Activated CD4-positive, alpha-beta T cell treated with anti-CD3 and anti-CD28 coated beads, Interleukin-2, Interleukin-6, amounts not matched to agents 100 ng/mL and 50 ng/mL, durations not matched to agents 16 hours and 8 hours (primary cell): ENCODE measurements at regions not wholly inside any gene's neighbourhood (a gene's known extent, or its start where the extent isn't known, plus 50 kb on each side); places are given as distances from the start of the nearest gene placed in this dataset.

Experiments used
- DNase-seq: peaks from one replicate; pipeline ENCODE4 v3.0.0-alpha.2; 2020

DNA sequence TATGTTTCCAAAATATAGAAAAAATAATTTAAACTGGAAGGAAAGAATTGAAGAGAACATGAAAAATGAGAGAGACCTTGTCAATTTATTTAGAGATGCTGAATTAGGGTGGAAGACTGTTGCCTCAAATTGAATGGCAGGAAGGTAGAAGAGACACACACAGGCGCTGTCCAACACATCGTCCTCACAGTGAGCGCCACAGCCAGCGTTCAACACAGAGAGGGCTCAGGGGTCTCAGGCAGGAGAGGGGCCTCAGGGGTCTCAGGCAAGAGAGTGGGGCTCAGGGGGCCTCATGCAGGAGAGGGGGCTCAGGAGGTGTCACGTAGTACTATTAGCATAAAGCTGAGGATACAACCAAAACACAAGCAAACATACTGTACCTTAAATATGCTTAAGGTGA lies 65.7 kb downstream of the TMEM18 start:
- no peak for DNase-seq

GRCh38 chr2:610491-610890 lies 66.7 kb downstream of the TMEM18 start:
- no peak for DNase-seq

GRCh38 chr2:609881-610280 lies 67.3 kb downstream of the TMEM18 start:
- DNase-seq: no peak

GRCh38 chr2:609449-609848 lies 67.8 kb downstream of the TMEM18 start:
- no peak for DNase-seq

DNA sequence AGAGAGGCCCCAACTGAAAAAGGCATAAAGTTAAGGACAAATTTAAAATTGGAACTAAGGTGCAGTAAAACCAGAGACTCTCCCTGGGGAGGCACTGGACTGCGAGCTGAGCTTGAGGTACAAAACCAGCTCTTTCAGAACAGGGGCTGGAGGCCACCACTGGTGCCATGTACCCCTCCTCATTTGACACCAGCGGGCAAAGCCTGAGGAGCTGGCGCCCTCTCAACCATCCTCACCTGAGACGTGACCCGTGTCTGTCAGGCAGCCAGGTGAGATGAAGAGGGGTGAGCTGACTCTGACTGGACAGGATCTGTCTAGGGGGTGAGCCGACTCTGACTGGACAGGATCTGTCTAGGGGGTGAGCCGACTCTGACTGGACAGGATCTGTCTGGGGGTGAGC lies 68.5 kb downstream of the TMEM18 start:
- no peak for DNase-seq

GRCh38 chr2:608297-608696 lies 68.9 kb downstream of the TMEM18 start:
- DNase-seq: no peak

DNA sequence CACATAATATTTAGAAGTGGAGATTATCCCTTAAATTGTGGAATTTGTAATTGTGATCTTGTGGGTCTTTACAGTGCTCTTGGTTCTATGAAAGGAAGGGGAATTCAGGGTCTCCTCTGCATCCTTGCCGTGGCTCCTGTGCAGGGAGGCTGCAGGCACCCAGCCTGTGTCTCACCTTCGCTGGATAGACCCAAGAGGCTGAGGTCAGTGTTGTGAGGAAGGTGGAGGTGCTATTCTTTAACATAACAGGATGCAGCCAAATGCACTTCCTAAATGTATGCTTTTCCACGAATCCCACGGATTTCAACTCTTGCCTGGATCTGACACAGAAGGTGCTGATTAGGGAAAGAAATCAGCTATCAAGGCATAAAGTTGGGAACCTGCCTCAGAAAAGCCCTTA lies 69.5 kb downstream of the TMEM18 start:
- no peak for DNase-seq

- no peak for DNase-seq
Measured at GRCh38 chr2:607172-607571, 70.0 kb downstream of the TMEM18 start.

GRCh38 chr2:605674-606608 lies 71.3 kb downstream of the TMEM18 start:
- no peak for DNase-seq

- no peak for DNase-seq
Measured at GRCh38 chr2:604854-605524, 72.2 kb downstream of the TMEM18 start.

DNA sequence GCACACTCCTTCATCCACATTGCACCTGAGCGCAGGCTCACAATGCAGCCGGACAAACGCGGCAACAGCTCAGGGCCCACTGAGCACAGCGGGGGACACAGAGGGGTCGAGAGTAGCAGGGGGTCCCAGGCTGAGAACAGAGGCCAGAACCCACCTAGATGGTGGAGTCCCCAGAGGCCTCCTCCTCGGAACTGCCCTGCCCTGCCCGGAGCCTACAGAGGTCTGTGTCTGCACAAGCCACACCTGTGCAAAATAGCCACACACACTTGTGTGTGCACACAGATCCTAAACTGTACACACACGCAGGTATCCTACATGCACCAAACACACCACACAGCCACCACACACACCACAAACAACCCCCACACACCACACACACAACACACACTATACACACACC lies 72.8 kb downstream of the TMEM18 start:
- DNase-seq: no peak

- DNase-seq: no peak
Measured at GRCh38 chr2:603869-604268, 73.3 kb downstream of the TMEM18 start.

GRCh38 chr2:603427-603826 lies 73.8 kb downstream of the TMEM18 start:
- DNase-seq: no peak

GRCh38 chr2:602571-603359 lies 74.4 kb downstream of the TMEM18 start:
- no peak for DNase-seq

- no peak for DNase-seq
Measured at GRCh38 chr2:601806-602455, 75.3 kb downstream of the TMEM18 start.

DNA sequence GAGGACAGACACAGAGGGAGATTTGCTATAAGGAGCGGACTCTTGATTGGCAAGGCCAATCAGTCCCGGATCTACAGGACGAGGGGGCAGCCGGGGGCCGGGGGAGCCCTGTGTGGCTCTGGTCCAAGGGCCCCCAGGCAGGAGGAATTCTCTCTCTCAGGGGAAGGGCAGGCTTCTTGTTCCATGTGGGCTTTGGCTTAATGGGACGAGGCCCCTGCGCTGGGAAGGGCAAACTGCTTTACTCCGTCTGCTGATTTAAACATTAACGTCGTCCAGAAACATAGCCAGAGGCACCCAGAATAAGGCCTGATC lies 75.9 kb downstream of the TMEM18 start:
- DNase-seq: no peak

GRCh38 chr2:600542-601386 lies 76.4 kb downstream of the TMEM18 start:
- no peak for DNase-seq

DNA sequence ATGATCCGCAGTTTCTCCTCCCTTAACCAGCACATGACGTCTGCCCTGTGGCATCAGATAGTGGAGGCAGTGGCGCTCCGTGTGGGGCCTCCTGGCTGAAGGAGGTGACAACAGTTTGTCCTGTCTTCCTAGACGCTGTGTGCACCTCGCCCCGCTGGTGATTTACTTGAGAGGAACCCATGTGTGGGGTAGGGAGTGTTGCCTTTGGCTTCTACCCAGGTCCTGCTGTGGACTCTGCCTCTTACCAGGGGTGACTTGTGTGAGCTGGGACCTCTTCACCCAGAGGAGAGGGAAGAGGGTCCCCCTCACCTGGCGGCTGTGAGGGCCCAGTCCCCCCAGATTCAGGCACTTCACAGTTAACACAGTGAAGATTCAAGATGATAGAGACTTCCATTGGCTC lies 77.6 kb downstream of the TMEM18 start:
- DNase-seq: no peak

DNA sequence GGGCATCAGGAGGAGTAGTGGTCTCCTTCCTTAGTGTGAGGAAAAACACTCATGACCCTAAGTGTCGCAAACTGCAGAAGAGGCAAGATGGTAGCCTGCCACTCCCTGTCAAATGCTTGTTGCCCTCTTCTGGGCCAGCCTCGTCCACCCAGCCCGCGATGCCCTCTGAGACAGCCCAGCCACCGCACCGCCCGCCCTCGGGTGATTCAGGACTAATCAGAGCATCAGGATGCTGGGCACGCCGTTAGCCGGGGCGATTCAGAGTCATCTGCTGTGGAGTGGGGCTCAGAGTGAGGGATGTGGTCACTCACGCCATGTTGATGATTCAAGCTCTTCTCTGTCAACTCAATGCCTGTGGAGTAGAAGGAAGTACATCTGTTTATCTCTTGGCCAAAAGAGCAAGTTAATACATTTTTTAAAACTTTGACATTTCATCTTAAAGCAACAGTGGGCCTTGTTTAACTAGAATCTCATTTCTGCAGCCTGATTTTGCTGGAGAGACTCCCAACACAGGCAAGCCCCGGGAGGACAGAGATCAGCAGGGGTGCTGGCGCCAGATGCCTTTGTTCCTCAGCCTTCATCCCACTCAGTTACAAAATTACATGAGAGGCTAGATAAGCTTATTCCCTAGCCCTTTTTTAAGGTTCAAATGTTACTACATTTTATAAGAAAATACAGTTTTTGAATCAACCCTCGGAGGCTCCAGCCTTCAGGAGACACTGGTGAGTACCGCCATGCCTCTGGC lies 79.0 kb downstream of the TMEM18 start:
- no peak for DNase-seq

DNA sequence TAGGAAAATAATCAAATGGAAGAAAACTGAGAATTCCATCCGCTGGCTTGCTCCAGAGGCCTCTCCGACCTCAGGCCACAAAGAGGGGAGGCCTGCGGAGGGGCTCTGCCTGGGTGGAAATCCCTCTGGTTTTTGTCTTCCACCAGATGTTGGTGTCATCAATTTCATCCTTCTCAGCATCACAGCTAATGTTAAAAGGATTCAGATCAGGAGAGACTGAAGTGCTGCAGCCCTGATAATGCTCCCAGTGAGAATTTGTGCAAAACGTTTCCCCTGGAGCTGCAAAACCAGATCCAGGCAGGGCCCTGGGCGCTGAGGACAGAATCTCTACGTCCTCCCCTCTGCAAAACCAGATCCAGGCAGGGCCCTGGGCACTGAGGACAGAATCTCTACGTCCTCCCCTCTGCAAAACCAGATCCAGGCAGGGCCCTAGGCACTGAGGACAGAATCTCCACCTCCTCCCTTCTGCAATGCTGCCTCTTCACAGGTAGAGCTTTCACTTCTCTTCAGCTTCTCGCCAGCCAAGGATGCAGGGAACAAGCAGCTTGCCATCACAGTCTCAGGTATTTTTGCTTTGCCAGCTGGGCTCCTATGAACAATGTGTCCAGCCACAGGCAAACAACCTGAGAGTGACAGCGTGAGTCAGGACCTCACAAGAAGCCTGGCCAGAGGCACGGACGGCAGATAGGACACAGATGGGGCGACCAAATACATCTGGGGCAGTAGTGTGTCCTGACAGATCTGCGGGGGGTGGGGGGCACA lies 81.2 kb downstream of the TMEM18 start:
- DNase-seq: no peak
